NB4 (cell line): ENCODE measurements at regions not wholly inside any gene's neighbourhood (a gene's known extent, or its start where the extent isn't known, plus 50 kb on each side); places are given as distances from the start of the nearest gene placed in this dataset.

Source experiments
- DNase-seq: peaks from one replicate; pipeline ENCODE4 v3.0.0; 2010; ENCODE audit warnings: low read depth
- H3K4me3 ChIP-seq: one replicate; pipeline ENCODE4 v1.5.1; 2011; ENCODE audit warnings: mild to moderate bottlenecking, low read depth, low read length, moderate library complexity
- CTCF ChIP-seq: IDR thresholded peaks from one replicate; pipeline ENCODE4 v1.5.1; 2012; ENCODE audit warnings: low read depth, low read length
- MYC ChIP-seq: IDR thresholded peaks from 2 replicates; pipeline ENCODE4 v1.6.1; 2011; ENCODE audit warnings: low read depth, low read length
- POLR2A ChIP-seq: IDR thresholded peaks from 2 replicates; pipeline ENCODE4 v1.6.1; 2011; ENCODE audit warnings: mild to moderate bottlenecking; ENCODE audit not compliant: insufficient read length; ENCODE audit errors: extremely low read depth
- TF ChIP-seq, protein P1 (sequence below): IDR thresholded peaks from 2 replicates; pipeline ENCODE4 v1.6.1; 2011; ENCODE audit warnings: low read depth, low read length

DNA sequence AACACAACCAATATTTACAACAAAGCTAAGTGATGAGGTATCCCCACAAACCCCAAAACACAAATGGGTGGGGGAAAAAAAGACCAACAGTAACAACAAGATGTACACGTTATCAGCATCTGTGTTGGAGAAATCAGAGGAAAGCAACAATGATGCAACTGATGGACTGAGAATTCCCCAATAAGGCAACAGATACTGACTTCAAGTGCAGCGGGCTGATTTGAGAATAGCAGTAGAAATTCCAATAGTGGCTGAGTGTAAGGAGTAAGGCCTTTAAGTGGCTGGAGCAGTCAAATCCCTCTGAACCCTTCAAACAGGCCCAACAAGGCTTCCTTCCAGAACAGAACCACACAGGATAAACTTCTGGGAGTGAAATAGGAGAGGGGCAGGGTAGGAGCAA, 97.6 kb downstream of the TM2D1 start:
- no peak for DNase-seq
- no peak for TF ChIP-seq POLR2A
- TF ChIP-seq, protein P1, sequence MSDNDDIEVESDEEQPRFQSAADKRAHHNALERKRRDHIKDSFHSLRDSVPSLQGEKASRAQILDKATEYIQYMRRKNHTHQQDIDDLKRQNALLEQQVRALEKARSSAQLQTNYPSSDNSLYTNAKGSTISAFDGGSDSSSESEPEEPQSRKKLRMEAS: no peak
- TF ChIP-seq MYC: no peak
- no peak for TF ChIP-seq CTCF
- H3K4me3 ChIP-seq: no peak overlapping the region

- DNase-seq: no peak
- TF ChIP-seq, protein P1: no peak
- TF ChIP-seq POLR2A (no peak), MYC (no peak), CTCF (no peak)
- H3K4me3 ChIP-seq: no peak overlapping the region
Observed at GRCh38 chr1:61626816-61627215, 98.1 kb downstream of the TM2D1 start.

GRCh38 chr1:61623852-61624251, 101.1 kb downstream of the TM2D1 start:
- no peak for TF ChIP-seq POLR2A
- TF ChIP-seq CTCF: no peak
- no peak for TF ChIP-seq MYC
- TF ChIP-seq, protein P1: no peak
- no peak for DNase-seq

DNA sequence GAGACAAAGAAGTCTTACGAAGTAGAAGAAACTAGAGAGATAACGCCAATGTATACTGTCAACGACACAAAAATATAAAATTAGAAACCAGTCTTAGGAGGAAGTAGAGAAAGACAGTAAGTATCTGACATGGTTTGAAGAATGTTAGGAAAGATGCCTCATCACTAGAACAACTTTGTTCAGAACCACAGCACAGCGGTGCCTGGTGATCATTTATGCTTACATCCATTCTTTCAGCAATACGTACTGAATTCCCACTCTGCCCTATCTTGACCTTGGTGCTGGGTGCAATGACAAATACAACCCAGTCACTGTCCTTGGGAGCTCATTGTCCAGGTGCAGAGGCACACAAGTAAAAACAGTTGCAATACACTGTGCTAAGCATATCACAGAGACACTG, 104.4 kb downstream of the TM2D1 start:
- DNase-seq: no peak
- TF ChIP-seq CTCF (no peak), MYC (no peak), POLR2A (no peak)
- TF ChIP-seq, protein P1: no peak
- H3K4me3 ChIP-seq: no peak overlapping the region

More at GRCh38 chr1:61623852-61624251, 101.1 kb downstream of the TM2D1 start:
- no peak overlapping the region for H3K4me3 ChIP-seq

DNA sequence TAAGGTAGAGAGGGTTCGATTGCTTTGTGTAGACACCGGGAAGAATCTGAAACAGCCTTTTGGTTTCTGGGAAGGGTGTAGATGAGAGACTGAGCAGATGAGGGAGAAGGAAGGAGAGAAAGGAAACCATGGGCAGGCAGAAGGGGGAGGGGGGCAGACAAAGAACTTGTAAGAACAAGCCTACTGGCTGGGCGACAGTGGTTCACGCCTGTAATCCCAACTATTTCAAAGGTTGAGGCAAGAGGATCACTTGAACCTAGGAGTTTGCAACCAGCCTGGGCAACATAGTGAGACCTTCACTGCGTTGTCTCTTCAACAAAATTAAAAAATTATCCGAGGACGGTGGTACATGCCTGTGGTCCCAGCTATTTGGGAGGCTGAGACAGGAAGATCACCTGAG, 106.2 kb downstream of the TM2D1 start:
- DNase-seq: no peak
- TF ChIP-seq MYC: no peak
- H3K4me3 ChIP-seq: no peak overlapping the region

DNA sequence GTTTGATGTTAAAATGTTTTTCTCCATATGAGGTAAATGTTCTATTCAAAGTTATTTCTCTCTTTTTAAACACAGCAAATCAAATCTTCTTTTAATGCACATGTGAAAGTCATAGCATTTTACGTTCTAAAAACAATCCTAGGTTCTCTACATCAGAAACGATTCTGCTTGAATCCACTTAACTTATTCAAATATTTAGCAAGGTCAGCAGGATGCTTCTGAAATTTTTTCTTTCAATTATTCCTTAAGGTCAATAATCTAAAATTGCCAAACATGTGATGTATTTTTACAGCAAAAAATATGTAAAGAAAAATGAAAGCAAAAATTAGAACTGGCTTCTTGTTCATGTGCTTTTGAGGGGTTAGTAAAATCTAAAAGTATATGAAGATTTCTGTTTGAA, 106.7 kb downstream of the TM2D1 start:
- no peak overlapping the region for H3K4me3 ChIP-seq
- DNase-seq: no peak
- TF ChIP-seq MYC (no peak), POLR2A (no peak), CTCF (no peak)
- TF ChIP-seq, protein P1: no peak
